ENCODE measurements at regions not wholly inside any gene's neighbourhood (a gene's known extent, or its start where the extent isn't known, plus 50 kb on each side); places are given as distances from the start of the nearest gene placed in this dataset.

- no peak for TF ChIP-seq CTCF (IDR thresholded peaks at IDR 0.05)
- no peak for TF ChIP-seq POLR2A (IDR thresholded peaks at IDR 0.05)
Measured at GRCh38 chr9:96072930-96073329, 197.4 kb downstream of the ERCC6L2 start.

All from esophagus squamous epithelium (tissue), 4 donors.